K562 (cell line): ENCODE measurements at regions not wholly inside any gene's neighbourhood (a gene's known extent, or its start where the extent isn't known, plus 50 kb on each side); places are given as distances from the start of the nearest gene placed in this dataset.
"Not testable (repeated sequence)": the region's sequence is repeated elsewhere in the genome, so short reads cannot be mapped to it uniquely, and the experiment has no call there.

Experiments used
- ATAC-seq: fragments of 200-7000 bp; cut with Tn5 transposase; 3 replicates; pipeline ENCODE4 v1.9.1; 2020; ENCODE audit warnings: moderate library complexity
- BruUV-seq: library from RNA; stranded (reverse); fragments of 400-500 nt; replicated peaks from 2 replicates; lab custom pipeline; 2021; lab: Mats Ljungman, UMichigan
- CTCF ChIA-PET: fragments of 300-600 bp; formaldehyde crosslinking; extraction: SDS; loops from one replicate; lab custom pipeline; 2021; ENCODE audit warnings: low intra/inter-chr PET ratio; lab: Yijun Ruan, JAX
- POLR2A ChIA-PET: fragments of 300-600, 350-650 bp; sonication (Branson Sonifier 250); formaldehyde crosslinking; extraction: SDS; loops from one replicate; lab custom pipeline; 2021; ENCODE audit warnings: antibody characterized with exemption, inconsistent platforms; lab: Yijun Ruan, JAX
- DNase-seq, 4 experiments: peaks; one replicate each; pipeline versions ENCODE4 v3.0.0 to v3.0.0-alpha.2; 2011 to 2018; ENCODE audit warnings: low spot score in 3 of 4, mixed read lengths in 3 of 4; ENCODE audit errors: extremely low read depth in 1 of 4
- FAIRE-seq: peaks from 2 replicates; lab custom pipeline; 2011; peaks lifted over from hg19 to GRCh38; lab: Jason Lieb, UNC
- H2AFZ ChIP-seq: 2 replicates; pipeline ENCODE4 v1.6.0; 2011; ENCODE audit warnings: low read depth, low read length, control low read depth, inconsistent platforms
- H3K27ac ChIP-seq: fragments of 200-600 bp; 3 replicates; pipeline ENCODE4 v1.8.0; 2011; ENCODE audit warnings: low read depth, mild to moderate bottlenecking, control low read depth, inconsistent platforms, low read length, moderate library complexity, mixed read lengths; ENCODE audit errors: extremely low read depth
- H3K27me3 ChIP-seq, 2 experiments: fragments of 300-600 bp in 1 of 2; 2 replicates in 1 of 2; 3 replicates in 1 of 2; pipeline versions ENCODE4 v1.6.0 to v1.8.0; 2011; ENCODE audit warnings: inconsistent platforms in 2 of 2, low read length in 2 of 2, mild to moderate bottlenecking in 1 of 2, mixed read lengths in 1 of 2, moderate library complexity in 1 of 2; ENCODE audit not compliant: control insufficient read depth in 2 of 2, insufficient read depth in 2 of 2
- H3K36me3 ChIP-seq: fragments of 300-600 bp; 3 replicates; pipeline ENCODE4 v1.8.0; 2011; ENCODE audit warnings: mild to moderate bottlenecking, low read length, inconsistent platforms; ENCODE audit not compliant: control insufficient read depth, insufficient read depth
- H3K4me1 ChIP-seq, 2 experiments: fragments of 200-600 bp in 1 of 2; replicated peaks in 1 of 2; 2 replicates in 1 of 2; 3 replicates in 1 of 2; pipeline versions ENCODE4 v1.5.1 to v1.8.0; 2011; ENCODE audit warnings: inconsistent platforms in 2 of 2, low read length in 2 of 2, mild to moderate bottlenecking in 1 of 2, mixed read lengths in 1 of 2, moderate library complexity in 1 of 2; ENCODE audit not compliant: control insufficient read depth in 2 of 2, insufficient read depth in 2 of 2
- H3K4me2 ChIP-seq: 2 replicates; pipeline ENCODE4 v1.6.1; 2011; ENCODE audit warnings: low read length, control low read depth, inconsistent platforms, mixed read lengths; ENCODE audit not compliant: insufficient read depth
- H3K4me3 ChIP-seq: fragments of 200-600 bp; sonication (generic), shearing (Covaris generic); 2 replicates; pipeline ENCODE4 v1.5.1; 2016; ENCODE audit warnings: control low read depth, inconsistent platforms
- H3K79me2 ChIP-seq: fragments of 200-600 bp; 3 replicates; pipeline ENCODE4 v1.8.0; 2011; ENCODE audit warnings: low read length, inconsistent platforms; ENCODE audit not compliant: control insufficient read depth, insufficient read depth
- H3K9ac ChIP-seq, 2 experiments: 2 replicates each; pipeline versions ENCODE4 v1.6.0 to v1.6.1; 2011; ENCODE audit warnings: low read depth in 2 of 2, low read length in 2 of 2, control low read depth in 1 of 2, inconsistent platforms in 1 of 2, mild to moderate bottlenecking in 1 of 2, mixed read lengths in 1 of 2; ENCODE audit not compliant: insufficient read depth in 1 of 2
- H3K9me1 ChIP-seq: one replicate; pipeline ENCODE4 v1.6.0; 2011; ENCODE audit warnings: inconsistent platforms, mild to moderate bottlenecking, low read length, moderate library complexity; ENCODE audit not compliant: control insufficient read depth, insufficient read depth
- H3K9me3 ChIP-seq: replicated peaks from 2 replicates; pipeline ENCODE4 v1.5.1; 2011; ENCODE audit warnings: low read depth, low read length, inconsistent platforms; ENCODE audit not compliant: control insufficient read depth, insufficient read depth
- H4K20me1 ChIP-seq: replicated peaks from 2 replicates; pipeline ENCODE4 v1.6.1; 2011; ENCODE audit warnings: low read length, inconsistent platforms, mixed read lengths; ENCODE audit not compliant: control insufficient read depth, insufficient read depth
- CTCF ChIP-seq, 3 experiments: IDR thresholded peaks in 2 of 3; conservative IDR thresholded peaks in 1 of 3; 2 replicates each; pipeline ENCODE4 v1.5.1; 2011 to 2012; ENCODE audit warnings: low read length in 3 of 3, mild to moderate bottlenecking in 3 of 3, control low read depth in 2 of 3, improper control_type of control experiment in 1 of 3, inconsistent platforms in 1 of 3, low read depth in 1 of 3, mixed read lengths in 1 of 3, moderate library complexity in 1 of 3; ENCODE audit not compliant: insufficient read depth in 2 of 3
- NR4A1 ChIP-seq, 2 experiments: fragments of 250-450 bp in 1 of 2; fragments of 450-650 bp in 1 of 2; sonication (Bioruptor Pico) in 1 of 2; IDR thresholded peaks; 2 replicates each; pipeline versions ENCODE4 v1.4.0 to v1.6.1; 2016 to 2020; ENCODE audit warnings: mild to moderate bottlenecking in 2 of 2, missing compliant biosample characterization in 1 of 2, missing genetic modification characterization in 1 of 2, moderate library complexity in 1 of 2
- WGBS: fragments of 100-300 bp; shearing (Covaris generic); methylation state at CpG from one replicate; pipeline ENCODE4 v1.1.6; 2016; ENCODE audit warnings: low coverage, mixed read lengths; ENCODE audit not compliant: insufficient coverage; ENCODE audit errors: missing lambda C conversion rate; 5-methylcytosine and 5-hydroxymethylcytosine counted together
- in situ Hi-C: fragments of 300-500 bp; cut with MboI; formaldehyde crosslinking; loops from 4 replicates; pipeline ENCODE4 v1.15.0; 2018; ENCODE audit warnings: inconsistent platforms, mixed read lengths
- intact Hi-C: fragments of 100-400 bp; cut with micrococcal nuclease; formaldehyde crosslinking; loops from 2 replicates; pipeline ENCODE4 v1.14.2; 2022

DNA sequence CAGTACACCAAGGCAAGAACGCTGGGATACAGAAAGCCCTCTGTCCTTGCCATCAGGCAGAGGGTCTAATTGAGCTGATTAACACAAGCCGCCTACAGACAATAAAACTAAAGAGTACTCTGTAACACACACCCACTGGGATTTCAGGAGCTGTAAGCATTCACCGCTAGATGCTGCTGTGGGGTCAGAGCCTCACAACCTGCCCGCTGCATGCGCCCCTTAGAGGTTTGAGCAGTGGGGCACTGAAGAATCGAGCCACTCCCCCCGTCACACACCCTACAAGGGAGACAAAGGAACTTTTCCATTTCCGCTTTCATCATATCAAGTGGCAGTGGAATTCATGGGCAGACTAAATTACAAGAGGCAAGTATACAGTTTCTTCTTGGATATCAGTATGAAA, 1080.6 kb downstream of the PCDH17 start:
- Histone ChIP-seq H2AFZ (no peak overlapping the region), H3K4me1 (no peaks in the 10 kb centered on the region), H3K9me1 (no peaks in the 10 kb centered on the region), H3K9me3 (no peaks in the 10 kb centered on the region), H3K4me2 (no peak overlapping the region), H3K27ac (no peak overlapping the region), H3K79me2 (no peaks in the 10 kb centered on the region), H3K4me3 (no peak overlapping the region), H3K36me3 (no peaks in the 10 kb centered on the region), H3K9ac (no peak overlapping the region), H3K27me3 (no peaks in the 10 kb centered on the region), H4K20me1 (no peaks in the 10 kb centered on the region)
- ATAC-seq = no peak
- intact Hi-C loops (no loop called here), in situ Hi-C loops (no loop called here)
- no peak for FAIRE-seq
- ChIA-PET POLR2A (no interaction called here), CTCF (no interaction called here)
- no peak for DNase-seq
- no TSS peak for BruUV-seq
- TF ChIP-seq NR4A1 (CRISPR knock-in tag; IDR thresholded peaks at IDR 0.05) (no peak), NR4A1 (tag; IDR thresholded peaks at IDR 0.05) (no peak), CTCF (IDR thresholded peaks at IDR 0.05 in 2 of 3, conservative IDR thresholded peaks at IDR 0.05 in 1 of 3; ENCODE audit: insufficient read depth in 2 of 3, low read depth in 1 of 3, low read length in 3 of 3) (0 out of 6 replicates have a peak, but pooled peaks of 1 of the 3 experiments have one; percentile 3)
- WGBS = 1% methylated on average over 8 of the region's 8 CpGs

GRCh38 chr13:58714016-58714415, 1082.5 kb downstream of the PCDH17 start:
- POLR2A ChIA-PET, H2AFZ ChIP-seq, ATAC-seq, CTCF ChIA-PET, H3K36me3 ChIP-seq, H3K79me2 ChIP-seq, DNase-seq, H3K9me3 ChIP-seq, H3K4me1 ChIP-seq, in situ Hi-C loops, BruUV-seq, H3K9ac ChIP-seq, intact Hi-C loops, H3K9me1 ChIP-seq, H3K4me3 ChIP-seq, H3K27ac ChIP-seq, H3K4me2 ChIP-seq, H3K27me3 ChIP-seq, FAIRE-seq, H4K20me1 ChIP-seq: not testable (repeated sequence)
- WGBS = 0% methylated on average over 4 of the region's 25 CpGs
